DMS53 (cell line): ENCODE measurements at regions not wholly inside any gene's neighbourhood (a gene's known extent, or its start where the extent isn't known, plus 50 kb on each side); places are given as distances from the start of the nearest gene placed in this dataset.
"Not testable (repeated sequence)": the region's sequence is repeated elsewhere in the genome, so short reads cannot be mapped to it uniquely, and the experiment has no call there.

ENCODE experiments used
- DNase-seq: peaks from one replicate; lab custom pipeline; 2025; lab: John Stamatoyannopoulos, UW

- DNase-seq = no peak
Measured at GRCh38 chr13:86579662-86580061, 780.4 kb upstream of the SLITRK6 start.

GRCh38 chr13:86581706-86582105, 782.5 kb upstream of the SLITRK6 start:
- DNase-seq = peak; percentile 19

GRCh38 chr13:86584301-86584700, 785.1 kb upstream of the SLITRK6 start:
- no peak for DNase-seq

- DNase-seq = no peak
Measured at GRCh38 chr13:86585835-86586234, 786.6 kb upstream of the SLITRK6 start.

- DNase-seq = no peak
Measured at GRCh38 chr13:86591862-86592261, 792.6 kb upstream of the SLITRK6 start.

- no peak for DNase-seq
Measured at GRCh38 chr13:86601351-86601750, 802.1 kb upstream of the SLITRK6 start.

GRCh38 chr13:86606264-86606663, 807.0 kb upstream of the SLITRK6 start:
- DNase-seq = no peak

- no peak for DNase-seq
Measured at GRCh38 chr13:86608701-86609100, 809.5 kb upstream of the SLITRK6 start.

GRCh38 chr13:86633346-86633745, 834.1 kb upstream of the SLITRK6 start:
- DNase-seq = no peak

- not testable (repeated sequence) for DNase-seq
Measured at GRCh38 chr13:86651171-86651570, 852.0 kb upstream of the SLITRK6 start.

GRCh38 chr13:86653009-86653408, 853.8 kb upstream of the SLITRK6 start:
- no peak for DNase-seq

- no peak for DNase-seq
Measured at GRCh38 chr13:86655561-86655960, 856.3 kb upstream of the SLITRK6 start.

GRCh38 chr13:86660090-86660489, 860.9 kb upstream of the SLITRK6 start:
- DNase-seq = no peak

GRCh38 chr13:86665842-86666241, 866.6 kb upstream of the SLITRK6 start:
- DNase-seq = no peak

GRCh38 chr13:86673931-86674431, 874.8 kb upstream of the SLITRK6 start:
- no peak for DNase-seq

- no peak for DNase-seq
Measured at GRCh38 chr13:86681223-86681622, 882.0 kb upstream of the SLITRK6 start.

- DNase-seq = peak; percentile 60
Measured at GRCh38 chr13:86684402-86684801, 885.2 kb upstream of the SLITRK6 start.

- no peak for DNase-seq
Measured at GRCh38 chr13:86689911-86690310, 890.7 kb upstream of the SLITRK6 start.

GRCh38 chr13:86692291-86692690, 893.1 kb upstream of the SLITRK6 start:
- no peak for DNase-seq

- no peak for DNase-seq
Measured at GRCh38 chr13:86710013-86710412, 910.8 kb upstream of the SLITRK6 start.

GRCh38 chr13:86710896-86711295, 911.7 kb upstream of the SLITRK6 start:
- no peak for DNase-seq

- no peak for DNase-seq
Measured at GRCh38 chr13:86714495-86714894, 915.3 kb upstream of the SLITRK6 start.

GRCh38 chr13:86725105-86725504, 925.9 kb upstream of the SLITRK6 start:
- DNase-seq = no peak

- DNase-seq = no peak
Measured at GRCh38 chr13:86729206-86729605, 930.0 kb upstream of the SLITRK6 start.

- DNase-seq = no peak
Measured at GRCh38 chr13:86731987-86732386, 932.8 kb upstream of the SLITRK6 start.
